ENCODE measurements at regions not wholly inside any gene's neighbourhood (a gene's known extent, or its start where the extent isn't known, plus 50 kb on each side); places are given as distances from the start of the nearest gene placed in this dataset.

DNA sequence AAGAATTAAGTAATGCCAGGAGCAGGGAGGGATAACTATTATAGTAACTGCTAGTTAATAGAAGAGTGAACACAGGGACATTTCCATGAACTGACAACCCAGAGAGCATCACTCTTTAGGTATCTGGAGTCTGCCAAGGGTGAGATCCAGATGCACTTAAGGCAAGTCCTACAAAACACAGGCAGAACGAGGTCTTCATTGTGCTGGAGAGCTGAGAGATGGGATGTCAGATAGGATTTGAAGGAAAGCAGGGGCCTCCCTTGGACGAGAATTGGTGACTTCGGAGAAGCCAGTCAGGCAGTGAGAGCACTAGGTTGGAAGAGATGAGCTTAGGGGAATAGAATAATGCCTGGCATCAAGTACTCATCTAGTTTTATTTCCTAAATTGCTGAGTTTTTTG lies 684.5 kb downstream of the GATA3 start:
- TF ChIP-seq, protein P1, sequence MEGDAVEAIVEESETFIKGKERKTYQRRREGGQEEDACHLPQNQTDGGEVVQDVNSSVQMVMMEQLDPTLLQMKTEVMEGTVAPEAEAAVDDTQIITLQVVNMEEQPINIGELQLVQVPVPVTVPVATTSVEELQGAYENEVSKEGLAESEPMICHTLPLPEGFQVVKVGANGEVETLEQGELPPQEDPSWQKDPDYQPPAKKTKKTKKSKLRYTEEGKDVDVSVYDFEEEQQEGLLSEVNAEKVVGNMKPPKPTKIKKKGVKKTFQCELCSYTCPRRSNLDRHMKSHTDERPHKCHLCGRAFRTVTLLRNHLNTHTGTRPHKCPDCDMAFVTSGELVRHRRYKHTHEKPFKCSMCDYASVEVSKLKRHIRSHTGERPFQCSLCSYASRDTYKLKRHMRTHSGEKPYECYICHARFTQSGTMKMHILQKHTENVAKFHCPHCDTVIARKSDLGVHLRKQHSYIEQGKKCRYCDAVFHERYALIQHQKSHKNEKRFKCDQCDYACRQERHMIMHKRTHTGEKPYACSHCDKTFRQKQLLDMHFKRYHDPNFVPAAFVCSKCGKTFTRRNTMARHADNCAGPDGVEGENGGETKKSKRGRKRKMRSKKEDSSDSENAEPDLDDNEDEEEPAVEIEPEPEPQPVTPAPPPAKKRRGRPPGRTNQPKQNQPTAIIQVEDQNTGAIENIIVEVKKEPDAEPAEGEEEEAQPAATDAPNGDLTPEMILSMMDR (IDR thresholded peaks at IDR 0.05; ENCODE audit: insufficient read depth, low read length, poor library complexity, severe bottlenecking): no peak
- TF ChIP-seq EZH2phosphoT487 (conservative IDR thresholded peaks at IDR 0.05; ENCODE audit: low read length): no peak
